H1 (cell line): ENCODE measurements at regions not wholly inside any gene's neighbourhood (a gene's known extent, or its start where the extent isn't known, plus 50 kb on each side); places are given as distances from the start of the nearest gene placed in this dataset.

Experiments
- TAF7 ChIP-seq: optimal IDR thresholded peaks from 2 replicates; pipeline ENCODE3; 2011; ENCODE audit warnings: low read depth, mild to moderate bottlenecking, inconsistent platforms, low read length, moderate library complexity, borderline replicate concordance
- TF ChIP-seq, protein P1 (sequence below), 3 experiments: IDR thresholded peaks; 1 replicate in 2 of 3; 2 replicates in 1 of 3; pipeline versions ENCODE4 v1.5.1 to v1.6.1; 2011; ENCODE audit warnings: low read length in 3 of 3, mild to moderate bottlenecking in 3 of 3, inconsistent platforms in 2 of 3, low read depth in 1 of 3, moderate library complexity in 1 of 3; ENCODE audit not compliant: insufficient read depth in 1 of 3; ENCODE audit errors: control extremely low read depth in 1 of 3

DNA sequence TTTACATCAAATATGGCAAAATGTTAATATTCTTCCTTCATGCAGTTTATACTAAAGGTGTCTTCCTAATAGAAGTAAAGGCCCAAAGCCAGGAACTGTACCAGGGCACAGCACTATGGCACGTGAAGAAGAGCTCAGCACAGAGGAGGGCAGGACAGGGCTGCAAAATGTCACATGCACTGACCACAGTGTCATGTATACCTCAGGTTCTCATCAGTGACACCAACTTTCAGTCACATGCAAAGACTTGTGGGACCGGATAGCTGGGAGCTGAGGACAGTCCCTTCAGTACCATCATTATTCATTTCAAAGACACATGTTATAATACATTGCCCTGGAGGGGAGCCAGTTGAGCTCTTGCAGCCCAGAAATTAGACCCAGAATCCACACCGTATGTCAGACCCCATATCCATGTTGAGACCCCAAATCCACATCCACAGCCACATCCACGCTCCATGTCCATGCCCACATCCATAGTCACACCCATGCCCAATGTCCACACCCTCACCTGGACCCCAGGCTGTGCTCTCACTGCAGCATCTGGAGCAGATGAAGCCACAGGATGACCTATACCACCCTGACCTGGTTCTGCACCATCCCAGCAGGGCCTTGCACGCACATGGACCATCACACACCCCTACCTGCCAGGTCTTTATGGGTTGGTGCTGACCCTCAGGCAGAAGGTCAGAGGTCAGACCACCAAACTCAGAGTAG, 111.8 kb downstream of the TUBA3C start (continued):
- TF ChIP-seq, protein P1, sequence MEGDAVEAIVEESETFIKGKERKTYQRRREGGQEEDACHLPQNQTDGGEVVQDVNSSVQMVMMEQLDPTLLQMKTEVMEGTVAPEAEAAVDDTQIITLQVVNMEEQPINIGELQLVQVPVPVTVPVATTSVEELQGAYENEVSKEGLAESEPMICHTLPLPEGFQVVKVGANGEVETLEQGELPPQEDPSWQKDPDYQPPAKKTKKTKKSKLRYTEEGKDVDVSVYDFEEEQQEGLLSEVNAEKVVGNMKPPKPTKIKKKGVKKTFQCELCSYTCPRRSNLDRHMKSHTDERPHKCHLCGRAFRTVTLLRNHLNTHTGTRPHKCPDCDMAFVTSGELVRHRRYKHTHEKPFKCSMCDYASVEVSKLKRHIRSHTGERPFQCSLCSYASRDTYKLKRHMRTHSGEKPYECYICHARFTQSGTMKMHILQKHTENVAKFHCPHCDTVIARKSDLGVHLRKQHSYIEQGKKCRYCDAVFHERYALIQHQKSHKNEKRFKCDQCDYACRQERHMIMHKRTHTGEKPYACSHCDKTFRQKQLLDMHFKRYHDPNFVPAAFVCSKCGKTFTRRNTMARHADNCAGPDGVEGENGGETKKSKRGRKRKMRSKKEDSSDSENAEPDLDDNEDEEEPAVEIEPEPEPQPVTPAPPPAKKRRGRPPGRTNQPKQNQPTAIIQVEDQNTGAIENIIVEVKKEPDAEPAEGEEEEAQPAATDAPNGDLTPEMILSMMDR (IDR thresholded peaks at IDR 0.05; ENCODE audit: control extremely low read depth in 1 of 3, insufficient read depth in 1 of 3, low read depth in 1 of 3, low read length in 3 of 3), result no peak
- TF ChIP-seq TAF7, result no peak
- TF ChIP-seq, all 59 proteins: peak for 0
